Keratinocyte (primary cell): ENCODE measurements at regions not wholly inside any gene's neighbourhood (a gene's known extent, or its start where the extent isn't known, plus 50 kb on each side); places are given as distances from the start of the nearest gene placed in this dataset.

Experiments
- DNase-seq: peaks from one replicate; pipeline ENCODE4 v3.0.0-alpha.2; 2011; ENCODE audit warnings: low read depth, missing footprints, low spot score
- FAIRE-seq: peaks from 2 replicates; lab custom pipeline; 2011; peaks lifted over from hg19 to GRCh38; lab: Jason Lieb, UNC
- H2AFZ ChIP-seq: 2 replicates; pipeline ENCODE4 v1.6.0; 2012; ENCODE audit warnings: low read length, control low read depth, inconsistent platforms; ENCODE audit not compliant: control insufficient read depth
- H3K27ac ChIP-seq: 2 replicates; pipeline ENCODE4 v1.5.1; 2011; ENCODE audit warnings: low read length; ENCODE audit not compliant: control insufficient read depth, insufficient read depth
- H3K27me3 ChIP-seq: 3 replicates; pipeline ENCODE4 v1.6.0; 2011; ENCODE audit warnings: low read length; ENCODE audit not compliant: control insufficient read depth, insufficient read depth; ENCODE audit errors: extremely low read depth
- H3K36me3 ChIP-seq, 2 experiments: 2 replicates in 1 of 2; 3 replicates in 1 of 2; pipeline ENCODE4 v1.5.1; 2011; ENCODE audit warnings: low read length in 2 of 2, mild to moderate bottlenecking in 1 of 2; ENCODE audit not compliant: control insufficient read depth in 2 of 2, insufficient read depth in 2 of 2; ENCODE audit errors: extremely low read depth in 1 of 2
- H3K4me1 ChIP-seq: 3 replicates; pipeline ENCODE4 v1.5.1; 2011; ENCODE audit warnings: low read length; ENCODE audit not compliant: control insufficient read depth, insufficient read depth; ENCODE audit errors: extremely low read depth
- H3K4me2 ChIP-seq: 3 replicates; pipeline ENCODE4 v1.6.0; 2011; ENCODE audit warnings: low read depth, low read length; ENCODE audit not compliant: control insufficient read depth, insufficient read depth; ENCODE audit errors: extremely low read depth
- H3K4me3 ChIP-seq, 3 experiments: fragments of 200-600 bp in 1 of 3; sonication (generic) in 1 of 3; 2 replicates in 2 of 3; 3 replicates in 1 of 3; pipeline ENCODE4 v1.5.1; 2011 to 2016; ENCODE audit warnings: low read length in 3 of 3, mild to moderate bottlenecking in 3 of 3, control low read depth in 2 of 3, inconsistent platforms in 1 of 3, low read depth in 1 of 3, mixed read lengths in 1 of 3, mixed run types in 1 of 3, moderate library complexity in 1 of 3; ENCODE audit not compliant: control insufficient read depth in 2 of 3, insufficient read depth in 2 of 3; ENCODE audit errors: extremely low read depth in 1 of 3
- H3K79me2 ChIP-seq: 2 replicates; pipeline ENCODE4 v1.6.0; 2012; ENCODE audit warnings: low read length; ENCODE audit not compliant: control insufficient read depth, insufficient read depth
- H3K9ac ChIP-seq: 3 replicates; pipeline ENCODE4 v1.6.0; 2011; ENCODE audit warnings: low read length; ENCODE audit not compliant: control insufficient read depth, insufficient read depth; ENCODE audit errors: extremely low read depth
- H3K9me1 ChIP-seq: 3 replicates; pipeline ENCODE4 v1.6.0; 2011; ENCODE audit warnings: low read length; ENCODE audit not compliant: control insufficient read depth, insufficient read depth; ENCODE audit errors: extremely low read depth
- H3K9me3 ChIP-seq: 2 replicates; pipeline ENCODE4 v1.5.1; 2012; ENCODE audit warnings: low read depth, low read length; ENCODE audit not compliant: control insufficient read depth
- H4K20me1 ChIP-seq: 3 replicates; pipeline ENCODE4 v1.6.0; 2011; ENCODE audit warnings: low read length; ENCODE audit not compliant: control insufficient read depth, insufficient read depth; ENCODE audit errors: extremely low read depth
- CTCF ChIP-seq, 3 experiments: IDR thresholded peaks in 1 of 3; conservative IDR thresholded peaks in 1 of 3; optimal IDR thresholded peaks in 1 of 3; 2 replicates in 2 of 3; 3 replicates in 1 of 3; pipeline versions ENCODE3 to v1.5.1; 2011; ENCODE audit warnings: low read length in 3 of 3, mild to moderate bottlenecking in 3 of 3, moderate library complexity in 2 of 3, control low read depth in 1 of 3, inconsistent platforms in 1 of 3; ENCODE audit not compliant: insufficient read depth in 2 of 3; ENCODE audit errors: extremely low read depth in 1 of 3
- EZH2 ChIP-seq: IDR thresholded peaks from one replicate; pipeline ENCODE4 v1.6.1; 2012; ENCODE audit warnings: inconsistent platforms, mild to moderate bottlenecking, low read length, moderate library complexity
- dilution Hi-C: fragments of 300-500 bp; cut with MboI; formaldehyde crosslinking; loops from one replicate; pipeline ENCODE4 v1.7.0; 2020; ENCODE audit warnings: low sequenced_read_pairs; ENCODE audit not compliant: extremely low pct_ligation_motif_present

GRCh38 chr14:65878586-65878985 lies 466.1 kb downstream of the FUT8 start:
- no peak for TF ChIP-seq EZH2
- TF ChIP-seq CTCF (optimal IDR thresholded peaks at IDR 0.05 in 1 of 3, IDR thresholded peaks at IDR 0.05 in 1 of 3, conservative IDR thresholded peaks at IDR 0.05 in 1 of 3; ENCODE audit: extremely low read depth in 1 of 3, insufficient read depth in 2 of 3, low read length in 3 of 3), result no peak
- Histone ChIP-seq H3K79me2 (no peaks in the 10 kb centered on the region), H3K4me2 (no peak overlapping the region), H3K4me3 (no peak overlapping the region), H3K9me3 (no peaks in the 10 kb centered on the region), H3K9me1 (no peaks in the 10 kb centered on the region), H3K27ac (no peak overlapping the region), H3K36me3 (no peaks in the 10 kb centered on the region), H3K9ac (no peak overlapping the region), H3K27me3 (no peaks in the 10 kb centered on the region), H2AFZ (no peak overlapping the region), H3K4me1 (peaks cover 4% of the 10 kb centered on the region), H4K20me1 (no peaks in the 10 kb centered on the region)
- dilution Hi-C loops, result no loop called here
- FAIRE-seq, result peak; percentile 43
- no peak for DNase-seq

- Histone ChIP-seq H3K4me1 (peaks cover 4% of the 10 kb centered on the region), H3K9me1 (no peaks in the 10 kb centered on the region), H3K9me3 (no peaks in the 10 kb centered on the region), H3K36me3 (no peaks in the 10 kb centered on the region), H3K79me2 (no peaks in the 10 kb centered on the region), H3K27me3 (no peaks in the 10 kb centered on the region), H2AFZ (no peak overlapping the region), H4K20me1 (no peaks in the 10 kb centered on the region), H3K9ac (no peak overlapping the region), H3K27ac (no peak overlapping the region), H3K4me2 (no peak overlapping the region), H3K4me3 (no peak overlapping the region)
- FAIRE-seq (peak; percentile 43), DNase-seq (peak; percentile 1)
- dilution Hi-C loops, result no loop called here
- TF ChIP-seq EZH2 (no peak), CTCF (optimal IDR thresholded peaks at IDR 0.05 in 1 of 3, IDR thresholded peaks at IDR 0.05 in 1 of 3, conservative IDR thresholded peaks at IDR 0.05 in 1 of 3; ENCODE audit: extremely low read depth in 1 of 3, insufficient read depth in 2 of 3, low read length in 3 of 3) (no peak)
Measured at GRCh38 chr14:65879248-65880009, 466.9 kb downstream of the FUT8 start.
